GM13977 (cell line): ENCODE measurements at regions not wholly inside any gene's neighbourhood (a gene's known extent, or its start where the extent isn't known, plus 50 kb on each side); places are given as distances from the start of the nearest gene placed in this dataset.

Source experiments
- DNase-seq: peaks from one replicate; pipeline ENCODE4 v3.0.0; 2012; ENCODE audit warnings: low spot score
- CTCF ChIP-seq: IDR thresholded peaks from 2 replicates; pipeline ENCODE4 v1.5.1; 2012; ENCODE audit warnings: mild to moderate bottlenecking, control low read depth; ENCODE audit not compliant: insufficient read depth; ENCODE audit errors: extremely low read depth, missing control alignments
- in situ Hi-C: fragments of 300-500 bp; cut with MboI; formaldehyde crosslinking; loops from one replicate; pipeline ENCODE4 v1.12.0; 2022; ENCODE audit warnings: low sequenced_read_pairs, low pct_unique_long_range_greater_than_20kb, mixed read lengths, inconsistent platforms; ENCODE audit not compliant: unreplicated experiment

GRCh38 chr1:209435654-209436566 lies 147.6 kb upstream of the CAMK1G start:
- DNase-seq, result peak; percentile 65
- TF ChIP-seq CTCF, result peak; percentile 75
- in situ Hi-C loops, result no loop called here

- TF ChIP-seq CTCF, result no peak
- in situ Hi-C loops, result no loop called here
- DNase-seq, result no peak
Measured at GRCh38 chr1:209439828-209440227, 143.7 kb upstream of the CAMK1G start.

- in situ Hi-C loops, result no loop called here
- no peak for TF ChIP-seq CTCF
- no peak for DNase-seq
Measured at GRCh38 chr1:209443361-209443931, 140.1 kb upstream of the CAMK1G start.

- in situ Hi-C loops, result no loop called here
- TF ChIP-seq CTCF, result no peak
Measured at GRCh38 chr1:209443975-209444651, 139.4 kb upstream of the CAMK1G start.

GRCh38 chr1:209444961-209445360 lies 138.6 kb upstream of the CAMK1G start:
- DNase-seq, result no peak
- in situ Hi-C loops, result no loop called here

More at GRCh38 chr1:209443975-209444651, 139.4 kb upstream of the CAMK1G start:
- DNase-seq, result no peak

More at GRCh38 chr1:209444961-209445360, 138.6 kb upstream of the CAMK1G start:
- TF ChIP-seq CTCF, result no peak
